GM12872 (cell line): ENCODE measurements at regions not wholly inside any gene's neighbourhood (a gene's known extent, or its start where the extent isn't known, plus 50 kb on each side); places are given as distances from the start of the nearest gene placed in this dataset.

Experiments used
- TF ChIP-seq, protein P1 (sequence below): IDR thresholded peaks from 3 replicates; pipeline ENCODE4 v1.5.1; 2011; ENCODE audit warnings: low read depth, mild to moderate bottlenecking, low read length, moderate library complexity; ENCODE audit not compliant: insufficient read depth

DNA sequence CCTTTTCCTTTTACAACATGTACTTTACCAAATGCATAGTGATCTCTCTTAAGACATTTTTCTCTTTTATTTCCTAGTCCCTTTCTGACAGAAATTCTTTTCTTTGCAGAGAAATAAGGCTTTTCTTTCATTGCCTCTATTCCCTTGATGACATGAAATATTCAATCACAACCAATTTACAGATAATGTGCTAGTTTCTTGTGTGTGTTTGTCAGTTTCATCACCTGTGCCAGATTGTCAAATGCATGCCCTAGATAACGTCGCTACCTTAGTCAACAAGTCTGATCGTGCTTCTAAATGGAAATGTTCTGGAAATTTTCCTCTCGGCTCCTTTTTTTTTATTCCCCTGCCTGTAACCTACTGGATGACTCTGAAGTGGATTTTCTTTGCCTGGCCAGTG is 478.1 kb downstream of the KLF5 start:
- TF ChIP-seq, protein P1, sequence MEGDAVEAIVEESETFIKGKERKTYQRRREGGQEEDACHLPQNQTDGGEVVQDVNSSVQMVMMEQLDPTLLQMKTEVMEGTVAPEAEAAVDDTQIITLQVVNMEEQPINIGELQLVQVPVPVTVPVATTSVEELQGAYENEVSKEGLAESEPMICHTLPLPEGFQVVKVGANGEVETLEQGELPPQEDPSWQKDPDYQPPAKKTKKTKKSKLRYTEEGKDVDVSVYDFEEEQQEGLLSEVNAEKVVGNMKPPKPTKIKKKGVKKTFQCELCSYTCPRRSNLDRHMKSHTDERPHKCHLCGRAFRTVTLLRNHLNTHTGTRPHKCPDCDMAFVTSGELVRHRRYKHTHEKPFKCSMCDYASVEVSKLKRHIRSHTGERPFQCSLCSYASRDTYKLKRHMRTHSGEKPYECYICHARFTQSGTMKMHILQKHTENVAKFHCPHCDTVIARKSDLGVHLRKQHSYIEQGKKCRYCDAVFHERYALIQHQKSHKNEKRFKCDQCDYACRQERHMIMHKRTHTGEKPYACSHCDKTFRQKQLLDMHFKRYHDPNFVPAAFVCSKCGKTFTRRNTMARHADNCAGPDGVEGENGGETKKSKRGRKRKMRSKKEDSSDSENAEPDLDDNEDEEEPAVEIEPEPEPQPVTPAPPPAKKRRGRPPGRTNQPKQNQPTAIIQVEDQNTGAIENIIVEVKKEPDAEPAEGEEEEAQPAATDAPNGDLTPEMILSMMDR, result no peak

DNA sequence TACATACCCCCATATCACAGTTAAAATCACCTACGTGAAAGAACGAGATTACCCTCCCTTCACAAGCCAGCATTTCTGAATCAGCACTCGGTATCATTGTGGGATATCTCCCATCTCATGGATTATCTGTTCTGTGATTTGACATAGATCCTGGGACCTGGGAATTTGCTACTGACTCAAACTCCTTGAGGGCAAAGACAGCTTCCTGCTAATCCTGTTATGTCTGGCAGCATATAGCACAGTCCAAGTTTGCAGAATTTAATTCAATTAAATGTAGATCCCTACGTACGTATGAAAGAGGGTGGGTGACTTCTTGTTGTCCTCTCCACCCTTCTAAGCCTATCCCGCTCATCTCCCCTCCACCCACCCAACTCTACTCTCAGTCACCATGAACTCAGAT is 476.5 kb downstream of the KLF5 start:
- TF ChIP-seq, protein P1, result no peak

DNA sequence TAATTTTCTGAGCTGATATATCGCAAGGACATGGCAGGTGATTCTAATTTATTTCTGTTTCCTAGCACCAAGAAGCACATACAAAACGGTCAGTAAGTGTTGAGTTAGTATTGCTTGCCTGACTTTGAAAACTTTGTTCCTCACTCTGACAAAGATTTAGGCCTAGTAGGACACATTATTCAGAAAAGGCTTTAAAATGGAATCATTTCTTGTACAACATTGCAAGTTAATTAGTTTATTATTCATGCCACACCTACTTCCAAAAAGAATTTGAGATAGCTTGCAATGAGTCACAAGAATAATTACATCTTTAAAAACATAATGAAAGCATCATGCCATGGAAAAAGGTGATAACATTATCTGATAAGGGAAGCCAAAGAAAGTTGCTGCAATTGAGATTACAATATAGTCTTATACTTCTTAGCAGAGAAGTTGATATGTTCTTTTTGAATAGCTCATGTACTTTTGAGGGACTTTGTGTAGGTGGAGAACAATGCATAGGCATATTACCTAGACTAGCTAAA is 474.2 kb downstream of the KLF5 start:
- TF ChIP-seq, protein P1, result no peak

DNA sequence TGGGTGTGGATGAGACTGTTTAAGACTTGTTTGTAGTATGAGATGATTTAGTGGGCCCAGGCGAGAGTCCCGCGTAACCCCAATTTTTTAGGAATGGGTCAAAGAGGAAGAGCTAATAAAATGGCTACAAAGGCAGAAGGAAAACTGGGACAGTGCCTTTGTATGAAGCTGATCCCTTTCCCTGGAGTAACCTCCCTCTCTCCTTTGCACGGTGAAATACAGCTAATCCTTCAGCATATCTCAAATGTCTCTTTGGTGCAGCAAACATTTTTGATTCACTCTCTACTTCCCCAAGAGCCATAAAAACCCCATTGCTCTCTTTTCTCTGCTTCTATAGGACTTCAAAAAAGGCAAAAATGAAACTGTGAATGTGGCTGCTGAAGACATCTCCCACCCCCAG is 473.8 kb downstream of the KLF5 start:
- TF ChIP-seq, protein P1, result no peak

DNA sequence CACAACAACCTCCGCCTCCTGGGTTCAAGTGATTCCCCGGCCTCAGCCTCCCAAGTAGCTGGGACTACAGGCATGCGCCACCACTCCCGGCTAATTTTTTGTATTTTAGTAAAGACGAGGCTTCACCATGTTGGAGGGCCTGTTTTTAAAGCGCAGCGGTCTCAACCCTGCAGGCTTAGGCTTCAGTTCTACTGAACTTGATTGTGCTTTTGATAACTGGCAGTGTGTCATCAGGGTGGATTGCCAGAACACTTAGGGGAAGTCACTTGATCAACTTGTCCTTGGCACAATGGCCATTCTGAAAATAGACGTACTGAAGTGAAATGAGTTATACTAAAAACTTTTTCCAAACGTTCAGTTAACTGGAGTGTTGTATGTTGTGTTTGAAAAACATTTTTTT is 472.2 kb downstream of the KLF5 start:
- TF ChIP-seq, protein P1, result no peak

DNA sequence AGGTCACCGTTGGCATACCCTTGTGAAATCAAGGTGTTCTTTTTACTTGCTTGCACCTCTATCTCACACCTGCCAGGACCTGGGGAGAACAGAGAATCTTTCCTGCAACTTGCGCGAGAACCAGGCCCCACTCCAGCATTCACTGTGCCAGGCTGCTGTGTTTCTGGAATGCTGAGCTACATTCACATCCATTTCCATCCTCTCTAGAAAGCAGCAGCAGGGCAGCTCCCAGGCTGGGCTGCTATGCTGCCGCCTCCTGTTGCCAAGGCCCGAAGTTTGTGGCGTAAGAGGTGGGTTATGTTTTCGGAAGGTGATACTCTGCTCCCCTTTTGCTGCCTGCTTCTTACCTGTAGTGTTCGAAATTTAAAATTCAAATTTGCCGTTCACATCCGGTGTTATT is 464.1 kb downstream of the KLF5 start:
- TF ChIP-seq, protein P1, result no peak

DNA sequence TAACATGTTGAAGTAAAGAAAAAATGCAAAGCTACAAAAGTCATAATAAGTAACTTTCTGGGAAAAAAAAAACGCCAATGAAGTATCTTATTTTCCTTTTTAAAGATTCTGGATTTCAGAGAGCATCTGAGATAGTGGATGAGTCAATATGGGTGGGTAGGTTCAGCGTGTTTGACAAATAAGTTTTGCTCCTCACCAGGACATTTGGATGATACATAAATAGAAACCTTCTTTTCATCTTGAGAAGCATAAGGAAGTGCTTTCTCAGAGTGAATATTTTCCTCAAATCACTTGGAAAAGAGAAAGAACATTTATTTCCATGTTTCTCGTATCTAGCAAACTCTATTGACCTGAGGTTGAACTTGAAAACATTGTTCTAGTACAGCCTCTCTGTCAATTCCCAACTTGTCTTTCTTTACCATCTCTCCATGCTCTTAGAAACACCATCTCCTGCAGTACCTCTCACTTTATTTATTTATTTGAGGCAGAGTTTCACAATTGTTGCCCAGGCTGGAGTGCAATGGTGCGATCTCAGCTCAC is 463.2 kb downstream of the KLF5 start:
- TF ChIP-seq, protein P1, result no peak
